ENCODE measurements at regions not wholly inside any gene's neighbourhood (a gene's known extent, or its start where the extent isn't known, plus 50 kb on each side); places are given as distances from the start of the nearest gene placed in this dataset.

DNA sequence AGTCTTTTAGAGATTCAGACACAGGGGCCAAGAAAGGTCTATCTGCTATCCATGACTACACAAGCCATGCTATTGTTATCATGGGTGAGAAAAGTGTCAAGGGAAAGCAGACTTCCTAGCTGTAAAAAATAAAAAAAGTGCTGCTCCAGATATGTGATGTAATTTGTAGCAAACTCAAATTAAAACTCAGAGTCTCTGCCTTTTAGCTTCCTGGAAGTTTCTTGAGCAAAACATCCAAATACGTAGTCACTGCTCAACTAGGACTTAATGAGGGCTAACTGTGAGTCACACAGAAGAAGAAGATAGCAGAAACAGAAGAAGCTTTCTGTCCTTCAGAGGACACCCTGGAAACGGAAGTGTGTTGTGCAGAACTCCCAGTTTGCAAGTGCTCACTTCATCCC, 393.4 kb upstream of the NR2F2 start:
- no peak for TF ChIP-seq ZNF8 (CRISPR knock-in tag; IDR thresholded peaks at IDR 0.05)
- no peak for TF ChIP-seq BACH2 (CRISPR knock-in tag; IDR thresholded peaks at IDR 0.05; ENCODE audit: borderline replicate concordance)
- TF ChIP-seq, protein P1, sequence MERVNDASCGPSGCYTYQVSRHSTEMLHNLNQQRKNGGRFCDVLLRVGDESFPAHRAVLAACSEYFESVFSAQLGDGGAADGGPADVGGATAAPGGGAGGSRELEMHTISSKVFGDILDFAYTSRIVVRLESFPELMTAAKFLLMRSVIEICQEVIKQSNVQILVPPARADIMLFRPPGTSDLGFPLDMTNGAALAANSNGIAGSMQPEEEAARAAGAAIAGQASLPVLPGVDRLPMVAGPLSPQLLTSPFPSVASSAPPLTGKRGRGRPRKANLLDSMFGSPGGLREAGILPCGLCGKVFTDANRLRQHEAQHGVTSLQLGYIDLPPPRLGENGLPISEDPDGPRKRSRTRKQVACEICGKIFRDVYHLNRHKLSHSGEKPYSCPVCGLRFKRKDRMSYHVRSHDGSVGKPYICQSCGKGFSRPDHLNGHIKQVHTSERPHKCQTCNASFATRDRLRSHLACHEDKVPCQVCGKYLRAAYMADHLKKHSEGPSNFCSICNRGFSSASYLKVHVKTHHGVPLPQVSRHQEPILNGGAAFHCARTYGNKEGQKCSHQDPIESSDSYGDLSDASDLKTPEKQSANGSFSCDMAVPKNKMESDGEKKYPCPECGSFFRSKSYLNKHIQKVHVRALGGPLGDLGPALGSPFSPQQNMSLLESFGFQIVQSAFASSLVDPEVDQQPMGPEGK (CRISPR knock-in tag; IDR thresholded peaks at IDR 0.05; ENCODE audit: borderline replicate concordance) = no peak
- no peak for ATAC-seq

DNA sequence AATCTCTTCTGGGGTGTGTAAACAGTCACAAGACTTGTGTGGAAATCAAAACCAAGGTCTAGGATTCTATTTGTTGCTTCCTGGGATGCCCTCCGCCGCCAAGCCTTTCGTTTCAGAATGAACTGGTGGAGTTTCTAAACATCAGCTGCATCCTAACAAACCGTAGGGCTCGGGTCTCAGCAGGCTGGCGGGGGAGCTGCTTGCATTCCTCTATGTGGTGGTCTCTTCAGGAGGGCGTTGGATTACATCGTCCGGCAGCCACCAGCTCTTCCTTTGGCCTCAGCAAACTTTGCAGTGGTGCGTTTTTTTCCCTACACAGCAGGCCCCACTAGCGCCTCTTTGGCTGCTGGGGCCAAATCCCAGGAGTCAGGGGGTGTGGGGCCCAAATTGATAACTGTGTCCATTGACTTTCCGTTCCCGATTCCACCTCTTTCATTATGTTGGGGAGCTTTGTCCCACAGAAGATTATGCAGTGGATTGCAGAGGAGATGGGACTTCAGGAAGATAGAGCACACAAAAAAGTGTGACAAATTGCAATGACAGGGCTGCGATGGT, 390.0 kb upstream of the NR2F2 start:
- TF ChIP-seq ESRRG (CRISPR knock-in tag; IDR thresholded peaks at IDR 0.05) (no peak), SNAI2 (CRISPR knock-in tag; IDR thresholded peaks at IDR 0.05) (no peak)
- no peak for ATAC-seq

DNA sequence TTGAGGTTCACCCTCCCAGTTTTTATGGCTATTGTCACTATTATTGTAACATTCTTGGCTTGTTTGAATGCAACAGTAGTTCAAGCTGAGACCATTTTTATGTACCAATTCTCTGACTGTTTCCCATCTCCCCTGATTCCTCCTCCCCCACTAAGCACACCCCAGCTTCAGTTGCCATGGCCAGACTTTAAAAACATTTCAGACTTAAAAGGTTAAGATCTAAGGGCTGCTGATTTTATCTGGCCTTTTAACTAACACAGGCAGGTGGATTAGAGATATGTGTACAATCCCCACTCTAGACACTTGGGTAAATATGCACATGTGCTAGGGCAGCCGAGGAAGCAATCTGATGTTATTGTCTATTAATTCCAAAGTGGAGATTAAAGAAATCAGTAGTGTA, 386.3 kb upstream of the NR2F2 start:
- no peak for TF ChIP-seq TOX (CRISPR knock-in tag; IDR thresholded peaks at IDR 0.05; ENCODE audit: borderline replicate concordance)
- no peak for TF ChIP-seq SNAI2 (CRISPR knock-in tag; IDR thresholded peaks at IDR 0.05)
- no peak for TF ChIP-seq ZNF565 (CRISPR knock-in tag; conservative IDR thresholded peaks at IDR 0.05; ENCODE audit: low read depth)
- ATAC-seq = no peak

DNA sequence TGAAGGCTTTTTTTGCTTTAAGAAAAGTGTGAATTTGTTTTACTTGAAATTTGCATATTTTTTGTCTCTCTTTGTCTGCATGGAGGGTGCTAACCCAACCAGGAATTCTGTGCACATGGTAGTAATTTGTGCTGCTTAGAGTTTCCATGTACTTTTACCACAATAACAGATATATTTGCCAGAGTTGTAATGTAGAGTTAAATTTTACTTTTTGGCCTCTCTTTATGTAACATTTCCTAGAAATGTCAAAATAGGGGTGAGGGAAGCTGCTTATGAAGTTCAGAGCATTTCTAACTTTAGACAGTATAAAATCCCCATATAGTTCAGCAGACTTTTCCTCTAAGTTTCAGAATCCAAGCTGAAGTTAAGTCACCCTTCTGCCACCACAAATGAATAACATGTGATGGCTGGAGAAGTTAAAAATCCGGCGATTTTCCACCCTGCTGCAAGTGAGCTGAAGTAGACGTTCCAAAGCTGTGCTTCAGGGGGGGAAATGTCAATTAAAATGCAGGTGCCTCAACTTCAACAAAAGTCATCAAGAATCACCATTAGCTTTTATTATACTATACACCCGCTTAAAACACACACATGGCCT, 385.7 kb upstream of the NR2F2 start:
- no peak for ATAC-seq
- TF ChIP-seq, protein P2, sequence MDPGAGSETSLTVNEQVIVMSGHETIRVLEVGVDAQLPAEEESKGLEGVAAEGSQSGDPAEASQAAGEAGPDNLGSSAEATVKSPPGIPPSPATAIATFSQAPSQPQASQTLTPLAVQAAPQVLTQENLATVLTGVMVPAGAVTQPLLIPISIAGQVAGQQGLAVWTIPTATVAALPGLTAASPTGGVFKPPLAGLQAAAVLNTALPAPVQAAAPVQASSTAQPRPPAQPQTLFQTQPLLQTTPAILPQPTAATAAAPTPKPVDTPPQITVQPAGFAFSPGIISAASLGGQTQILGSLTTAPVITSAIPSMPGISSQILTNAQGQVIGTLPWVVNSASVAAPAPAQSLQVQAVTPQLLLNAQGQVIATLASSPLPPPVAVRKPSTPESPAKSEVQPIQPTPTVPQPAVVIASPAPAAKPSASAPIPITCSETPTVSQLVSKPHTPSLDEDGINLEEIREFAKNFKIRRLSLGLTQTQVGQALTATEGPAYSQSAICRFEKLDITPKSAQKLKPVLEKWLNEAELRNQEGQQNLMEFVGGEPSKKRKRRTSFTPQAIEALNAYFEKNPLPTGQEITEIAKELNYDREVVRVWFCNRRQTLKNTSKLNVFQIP (CRISPR knock-in tag; IDR thresholded peaks at IDR 0.05; ENCODE audit: borderline replicate concordance, low read depth) = no peak
- no peak for TF ChIP-seq TOX (CRISPR knock-in tag; IDR thresholded peaks at IDR 0.05; ENCODE audit: borderline replicate concordance)
- TF ChIP-seq, protein P3, sequence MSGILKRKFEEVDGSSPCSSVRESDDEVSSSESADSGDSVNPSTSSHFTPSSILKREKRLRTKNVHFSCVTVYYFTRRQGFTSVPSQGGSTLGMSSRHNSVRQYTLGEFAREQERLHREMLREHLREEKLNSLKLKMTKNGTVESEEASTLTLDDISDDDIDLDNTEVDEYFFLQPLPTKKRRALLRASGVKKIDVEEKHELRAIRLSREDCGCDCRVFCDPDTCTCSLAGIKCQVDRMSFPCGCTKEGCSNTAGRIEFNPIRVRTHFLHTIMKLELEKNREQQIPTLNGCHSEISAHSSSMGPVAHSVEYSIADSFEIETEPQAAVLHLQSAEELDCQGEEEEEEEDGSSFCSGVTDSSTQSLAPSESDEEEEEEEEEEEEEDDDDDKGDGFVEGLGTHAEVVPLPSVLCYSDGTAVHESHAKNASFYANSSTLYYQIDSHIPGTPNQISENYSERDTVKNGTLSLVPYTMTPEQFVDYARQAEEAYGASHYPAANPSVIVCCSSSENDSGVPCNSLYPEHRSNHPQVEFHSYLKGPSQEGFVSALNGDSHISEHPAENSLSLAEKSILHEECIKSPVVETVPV (CRISPR knock-in tag; IDR thresholded peaks at IDR 0.05) = no peak
- TF ChIP-seq OSR1 (CRISPR knock-in tag; IDR thresholded peaks at IDR 0.05) = no peak
- TF ChIP-seq, protein P4, sequence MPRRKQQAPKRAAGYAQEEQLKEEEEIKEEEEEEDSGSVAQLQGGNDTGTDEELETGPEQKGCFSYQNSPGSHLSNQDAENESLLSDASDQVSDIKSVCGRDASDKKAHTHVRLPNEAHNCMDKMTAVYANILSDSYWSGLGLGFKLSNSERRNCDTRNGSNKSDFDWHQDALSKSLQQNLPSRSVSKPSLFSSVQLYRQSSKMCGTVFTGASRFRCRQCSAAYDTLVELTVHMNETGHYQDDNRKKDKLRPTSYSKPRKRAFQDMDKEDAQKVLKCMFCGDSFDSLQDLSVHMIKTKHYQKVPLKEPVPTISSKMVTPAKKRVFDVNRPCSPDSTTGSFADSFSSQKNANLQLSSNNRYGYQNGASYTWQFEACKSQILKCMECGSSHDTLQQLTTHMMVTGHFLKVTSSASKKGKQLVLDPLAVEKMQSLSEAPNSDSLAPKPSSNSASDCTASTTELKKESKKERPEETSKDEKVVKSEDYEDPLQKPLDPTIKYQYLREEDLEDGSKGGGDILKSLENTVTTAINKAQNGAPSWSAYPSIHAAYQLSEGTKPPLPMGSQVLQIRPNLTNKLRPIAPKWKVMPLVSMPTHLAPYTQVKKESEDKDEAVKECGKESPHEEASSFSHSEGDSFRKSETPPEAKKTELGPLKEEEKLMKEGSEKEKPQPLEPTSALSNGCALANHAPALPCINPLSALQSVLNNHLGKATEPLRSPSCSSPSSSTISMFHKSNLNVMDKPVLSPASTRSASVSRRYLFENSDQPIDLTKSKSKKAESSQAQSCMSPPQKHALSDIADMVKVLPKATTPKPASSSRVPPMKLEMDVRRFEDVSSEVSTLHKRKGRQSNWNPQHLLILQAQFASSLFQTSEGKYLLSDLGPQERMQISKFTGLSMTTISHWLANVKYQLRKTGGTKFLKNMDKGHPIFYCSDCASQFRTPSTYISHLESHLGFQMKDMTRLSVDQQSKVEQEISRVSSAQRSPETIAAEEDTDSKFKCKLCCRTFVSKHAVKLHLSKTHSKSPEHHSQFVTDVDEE (CRISPR knock-in tag; IDR thresholded peaks at IDR 0.05) = no peak
- no peak for TF ChIP-seq ISL1 (CRISPR knock-in tag; IDR thresholded peaks at IDR 0.05)

DNA sequence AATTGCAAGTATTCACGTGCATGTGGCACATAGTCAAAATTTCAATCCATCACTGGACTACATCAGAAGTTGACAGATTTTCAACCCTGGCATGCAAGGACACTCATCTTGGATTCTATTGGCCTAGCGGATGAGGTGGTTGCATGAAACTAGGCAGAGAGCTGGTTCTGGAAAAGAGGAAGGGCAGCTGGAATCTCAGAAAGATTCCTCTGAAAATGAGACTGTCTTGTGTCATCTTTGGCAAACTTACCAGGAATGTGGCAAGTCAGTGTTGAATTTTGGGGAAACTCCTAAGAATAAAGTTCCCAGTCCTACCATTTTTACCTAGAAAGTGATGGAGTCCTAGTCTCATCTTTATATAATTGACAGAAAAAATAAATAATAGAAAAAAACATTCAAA, 384.3 kb upstream of the NR2F2 start:
- ATAC-seq = no peak
- TF ChIP-seq ESRRG (CRISPR knock-in tag; IDR thresholded peaks at IDR 0.05) (no peak), TOX (CRISPR knock-in tag; IDR thresholded peaks at IDR 0.05; ENCODE audit: borderline replicate concordance) (no peak), ZC3H10 (CRISPR knock-in tag; IDR thresholded peaks at IDR 0.05) (no peak), GLIS3 (CRISPR knock-in tag; IDR thresholded peaks at IDR 0.05) (no peak), ARNTL (CRISPR knock-in tag; IDR thresholded peaks at IDR 0.05; ENCODE audit: borderline replicate concordance, low read depth) (no peak), RARB (CRISPR knock-in tag; IDR thresholded peaks at IDR 0.05) (no peak), ZFP3 (CRISPR knock-in tag; IDR thresholded peaks at IDR 0.05) (no peak), ISL1 (CRISPR knock-in tag; IDR thresholded peaks at IDR 0.05) (no peak), ZFP30 (CRISPR knock-in tag; IDR thresholded peaks at IDR 0.05) (no peak), ZNF565 (CRISPR knock-in tag; conservative IDR thresholded peaks at IDR 0.05; ENCODE audit: low read depth) (no peak), PPARA (CRISPR knock-in tag; IDR thresholded peaks at IDR 0.05; ENCODE audit: borderline replicate concordance) (no peak)
- TF ChIP-seq, protein P5, sequence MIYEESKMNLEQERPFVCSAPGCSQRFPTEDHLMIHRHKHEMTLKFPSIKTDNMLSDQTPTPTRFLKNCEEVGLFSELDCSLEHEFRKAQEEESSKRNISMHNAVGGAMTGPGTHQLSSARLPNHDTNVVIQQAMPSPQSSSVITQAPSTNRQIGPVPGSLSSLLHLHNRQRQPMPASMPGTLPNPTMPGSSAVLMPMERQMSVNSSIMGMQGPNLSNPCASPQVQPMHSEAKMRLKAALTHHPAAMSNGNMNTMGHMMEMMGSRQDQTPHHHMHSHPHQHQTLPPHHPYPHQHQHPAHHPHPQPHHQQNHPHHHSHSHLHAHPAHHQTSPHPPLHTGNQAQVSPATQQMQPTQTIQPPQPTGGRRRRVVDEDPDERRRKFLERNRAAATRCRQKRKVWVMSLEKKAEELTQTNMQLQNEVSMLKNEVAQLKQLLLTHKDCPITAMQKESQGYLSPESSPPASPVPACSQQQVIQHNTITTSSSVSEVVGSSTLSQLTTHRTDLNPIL (CRISPR knock-in tag; IDR thresholded peaks at IDR 0.05; ENCODE audit: low read depth) = no peak
- TF ChIP-seq, protein P2 (CRISPR knock-in tag; IDR thresholded peaks at IDR 0.05; ENCODE audit: borderline replicate concordance, low read depth) = no peak
- TF ChIP-seq, protein P1 (CRISPR knock-in tag; IDR thresholded peaks at IDR 0.05; ENCODE audit: borderline replicate concordance) = no peak

Data from SK-N-SH treated with all-trans-retinoic acid at 6 μM for 48 hours (cell line).